WERI-Rb-1 (cell line): ENCODE measurements at regions not wholly inside any gene's neighbourhood (a gene's known extent, or its start where the extent isn't known, plus 50 kb on each side); places are given as distances from the start of the nearest gene placed in this dataset.
A peak's percentile ranks its signal among the peaks of the same experiment; 100 is the strongest.

Source experiments
- DNase-seq: peaks from one replicate; pipeline ENCODE4 v3.0.0-alpha.2; 2020
- H3K27ac ChIP-seq: fragments of 250-450 bp; sonication (Bioruptor Pico); 2 replicates; pipeline ENCODE4 v1.5.1; 2020; ENCODE audit warnings: mild to moderate bottlenecking, moderate library complexity
- H3K27me3 ChIP-seq: fragments of 250-450 bp; sonication (Bioruptor Pico); 2 replicates; pipeline ENCODE4 v1.5.1; 2021; ENCODE audit warnings: mild to moderate bottlenecking, low read depth, moderate library complexity; ENCODE audit not compliant: insufficient read depth, severe bottlenecking
- H3K36me3 ChIP-seq: fragments of 250-450 bp; sonication (Bioruptor Pico); 2 replicates; pipeline ENCODE4 v1.5.1; 2020; ENCODE audit warnings: mild to moderate bottlenecking, moderate library complexity
- H3K4me3 ChIP-seq: 2 replicates; pipeline ENCODE4 v1.5.1; 2011; ENCODE audit warnings: low read depth, mild to moderate bottlenecking, control low read depth, low read length
- H3K9me3 ChIP-seq: fragments of 250-450 bp; sonication (Bioruptor Pico); 2 replicates; pipeline ENCODE4 v1.5.1; 2021; ENCODE audit warnings: mild to moderate bottlenecking, moderate library complexity; ENCODE audit not compliant: severe bottlenecking
- TF ChIP-seq, protein P1 (sequence below): IDR thresholded peaks from 2 replicates; pipeline ENCODE4 v1.5.1; 2011; ENCODE audit warnings: low read depth, mild to moderate bottlenecking, control low read depth, inconsistent platforms, low read length

GRCh38 chr17:79374087-79374689, 236.7 kb downstream of the RBFOX3 start:
- peak; percentile 81 for DNase-seq
- TF ChIP-seq, protein P1, sequence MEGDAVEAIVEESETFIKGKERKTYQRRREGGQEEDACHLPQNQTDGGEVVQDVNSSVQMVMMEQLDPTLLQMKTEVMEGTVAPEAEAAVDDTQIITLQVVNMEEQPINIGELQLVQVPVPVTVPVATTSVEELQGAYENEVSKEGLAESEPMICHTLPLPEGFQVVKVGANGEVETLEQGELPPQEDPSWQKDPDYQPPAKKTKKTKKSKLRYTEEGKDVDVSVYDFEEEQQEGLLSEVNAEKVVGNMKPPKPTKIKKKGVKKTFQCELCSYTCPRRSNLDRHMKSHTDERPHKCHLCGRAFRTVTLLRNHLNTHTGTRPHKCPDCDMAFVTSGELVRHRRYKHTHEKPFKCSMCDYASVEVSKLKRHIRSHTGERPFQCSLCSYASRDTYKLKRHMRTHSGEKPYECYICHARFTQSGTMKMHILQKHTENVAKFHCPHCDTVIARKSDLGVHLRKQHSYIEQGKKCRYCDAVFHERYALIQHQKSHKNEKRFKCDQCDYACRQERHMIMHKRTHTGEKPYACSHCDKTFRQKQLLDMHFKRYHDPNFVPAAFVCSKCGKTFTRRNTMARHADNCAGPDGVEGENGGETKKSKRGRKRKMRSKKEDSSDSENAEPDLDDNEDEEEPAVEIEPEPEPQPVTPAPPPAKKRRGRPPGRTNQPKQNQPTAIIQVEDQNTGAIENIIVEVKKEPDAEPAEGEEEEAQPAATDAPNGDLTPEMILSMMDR = no peak
- Histone ChIP-seq H3K27ac (peak overlapping the region; percentile 68), H3K36me3 (no peaks in the 10 kb centered on the region), H3K9me3 (no peaks in the 10 kb centered on the region), H3K27me3 (no peaks in the 10 kb centered on the region), H3K4me3 (peak overlapping the region; percentile 8; the same call in 1 of the 2 replicates)

DNA sequence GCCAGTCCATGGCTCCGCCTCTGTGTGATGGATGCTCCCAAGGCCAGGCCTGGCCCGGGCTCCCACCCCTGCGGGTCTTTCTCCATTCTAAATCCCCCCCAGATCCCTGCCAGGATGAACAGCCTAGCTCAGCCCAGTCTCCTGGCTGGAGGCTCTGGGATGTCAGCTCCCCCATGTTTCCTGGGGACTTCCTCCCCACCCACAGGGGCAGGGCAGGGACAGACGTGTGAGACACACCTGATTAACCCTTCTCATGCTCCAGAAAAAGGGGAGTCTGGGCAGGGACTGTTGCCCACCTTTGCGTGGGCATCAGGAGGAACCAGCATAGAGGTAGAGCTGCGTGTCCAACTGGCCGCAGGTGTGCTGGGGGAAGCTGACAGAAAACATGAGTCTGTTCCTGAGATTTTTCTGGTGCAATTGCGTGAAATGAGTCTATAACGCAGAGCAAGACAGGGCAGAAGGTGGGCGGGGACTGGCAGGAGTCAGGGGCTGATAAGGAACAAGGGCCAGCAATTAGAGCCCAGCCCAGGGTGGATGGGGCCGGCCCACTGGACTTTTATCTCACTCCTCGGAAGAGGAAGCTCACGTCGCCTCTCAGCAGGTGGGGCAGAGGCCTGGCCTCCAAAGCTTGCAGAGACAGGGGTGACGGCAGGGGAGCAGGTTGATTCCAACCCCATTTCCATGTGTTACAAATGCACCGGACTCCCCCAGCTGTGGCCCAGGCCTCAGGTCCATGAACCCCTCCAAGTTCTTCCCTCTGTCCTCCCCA, 238.2 kb downstream of the RBFOX3 start:
- no peaks in the 10 kb centered on the region for H3K27me3 ChIP-seq
- no peak for DNase-seq
- H3K36me3 ChIP-seq = no peaks in the 10 kb centered on the region
- no peak overlapping the region for H3K4me3 ChIP-seq
- TF ChIP-seq, protein P1 = no peak
- H3K9me3 ChIP-seq = no peaks in the 10 kb centered on the region
- H3K27ac ChIP-seq = no peak overlapping the region

- Histone ChIP-seq H3K4me3 (no peak overlapping the region), H3K27ac (no peak overlapping the region), H3K36me3 (no peaks in the 10 kb centered on the region), H3K27me3 (no peaks in the 10 kb centered on the region), H3K9me3 (no peaks in the 10 kb centered on the region)
- DNase-seq = no peak
- TF ChIP-seq, protein P1 = no peak
Measured at GRCh38 chr17:79371984-79372383, 238.9 kb downstream of the RBFOX3 start.

DNA sequence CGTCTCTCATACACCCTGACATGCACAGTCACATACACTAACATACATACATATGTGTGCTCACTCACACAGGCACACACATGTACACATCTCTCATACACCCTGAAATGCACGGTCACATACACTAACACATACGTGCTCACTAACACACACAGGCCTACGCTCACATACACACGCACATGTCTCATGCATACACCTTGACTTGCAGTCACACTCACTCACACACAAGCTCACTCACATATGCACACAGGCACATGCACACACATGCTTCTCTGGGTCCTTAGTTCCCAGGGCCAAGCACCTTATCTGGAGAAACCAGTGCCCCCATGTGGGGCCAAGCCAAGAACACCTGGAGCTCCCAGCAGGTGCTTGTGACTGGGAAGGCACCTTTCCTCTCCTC, 240.3 kb downstream of the RBFOX3 start:
- no peaks in the 10 kb centered on the region for H3K36me3 ChIP-seq
- DNase-seq = no peak
- no peaks in the 10 kb centered on the region for H3K9me3 ChIP-seq
- no peak overlapping the region for H3K4me3 ChIP-seq
- TF ChIP-seq, protein P1 = 0 out of 2 replicates have a peak, but pooled peaks have one; percentile 6
- H3K27ac ChIP-seq = no peak overlapping the region
- H3K27me3 ChIP-seq = no peaks in the 10 kb centered on the region

GRCh38 chr17:79370126-79370525, 240.7 kb downstream of the RBFOX3 start:
- no peaks in the 10 kb centered on the region for H3K27me3 ChIP-seq

More at GRCh38 chr17:79370126-79370525, 240.7 kb downstream of the RBFOX3 start:
- Histone ChIP-seq H3K4me3 (no peak overlapping the region), H3K27ac (no peak overlapping the region), H3K9me3 (no peaks in the 10 kb centered on the region), H3K36me3 (no peaks in the 10 kb centered on the region)
- TF ChIP-seq, protein P1 = no peak
- DNase-seq = no peak
